ENCODE measurements at regions not wholly inside any gene's neighbourhood (a gene's known extent, or its start where the extent isn't known, plus 50 kb on each side); places are given as distances from the start of the nearest gene placed in this dataset.

DNA sequence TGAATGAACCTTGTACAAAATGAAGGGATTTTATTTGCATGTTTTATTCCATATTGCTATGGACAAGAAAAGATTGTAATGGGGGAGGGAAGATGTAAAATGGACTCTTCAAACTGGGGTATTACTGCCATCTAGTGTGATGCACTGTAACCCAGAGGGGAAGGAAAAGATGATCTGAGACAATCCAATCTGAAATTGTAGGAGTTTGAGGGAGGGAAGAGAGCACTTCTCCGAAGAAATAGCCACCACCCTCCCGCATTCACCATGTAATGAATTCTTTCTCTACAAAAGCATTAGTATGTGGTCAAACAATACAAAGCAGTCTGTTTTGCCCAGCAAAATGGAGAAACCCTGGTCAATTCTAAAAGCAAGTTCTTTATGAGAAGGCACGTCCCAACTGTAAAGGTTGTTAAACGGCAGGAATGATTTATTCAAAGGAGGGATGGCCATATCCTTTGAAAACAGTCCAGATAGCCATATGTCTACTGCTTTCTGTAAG lies 679.5 kb upstream of the NRSN1 start:
- no peaks in the 10 kb centered on the region for H3K9me3 ChIP-seq (ENCODE audit: control insufficient read depth in 2 of 2, low read length in 2 of 2)
- no peaks in the 10 kb centered on the region for H3K36me3 ChIP-seq (ENCODE audit: control insufficient read depth in 2 of 2, insufficient read depth in 2 of 2, low read length in 2 of 2)
- H3K4me3 ChIP-seq (ENCODE audit: low read length in 2 of 2): no peak overlapping the region

DNA sequence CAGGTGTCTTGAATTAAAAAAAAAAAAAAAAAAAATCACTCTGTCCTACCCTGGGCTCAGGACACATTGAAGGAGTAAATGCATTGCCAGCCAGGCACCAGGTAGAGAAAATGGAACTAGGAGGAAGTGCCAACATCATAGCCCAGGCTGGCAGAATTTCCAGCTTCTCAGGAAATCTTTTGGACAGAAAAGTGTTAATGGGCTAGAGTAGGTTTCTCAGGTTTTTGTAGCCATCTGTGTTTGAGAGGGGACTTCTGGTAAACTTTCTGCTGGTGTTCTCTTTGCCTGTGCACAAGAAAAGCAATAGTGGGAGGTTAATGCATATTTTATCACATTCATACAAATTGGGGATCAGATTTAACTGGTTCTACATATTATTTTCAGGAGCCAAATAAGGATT lies 678.3 kb upstream of the NRSN1 start:
- H3K4me3 ChIP-seq (ENCODE audit: low read length in 2 of 2): no peak overlapping the region
- H3K27ac ChIP-seq (ENCODE audit: low read depth in 2 of 2, low read length in 2 of 2): no peak overlapping the region
- H3K36me3 ChIP-seq (ENCODE audit: control insufficient read depth in 2 of 2, insufficient read depth in 2 of 2, low read length in 2 of 2): no peaks in the 10 kb centered on the region
- H3K9ac ChIP-seq (ENCODE audit: low read depth in 1 of 2, low read length in 2 of 2): no peak overlapping the region
- H3K27me3 ChIP-seq (ENCODE audit: control insufficient read depth in 2 of 2, insufficient read depth in 2 of 2, low read length in 2 of 2): no peaks in the 10 kb centered on the region
- H3K9me3 ChIP-seq (ENCODE audit: control insufficient read depth in 2 of 2, low read length in 2 of 2): no peaks in the 10 kb centered on the region
- H3K4me1 ChIP-seq (ENCODE audit: control insufficient read depth in 2 of 2, insufficient read depth in 2 of 2, low read length in 2 of 2): no peaks in the 10 kb centered on the region

More for the DNA sequence above, 679.5 kb upstream of the NRSN1 start:
- Histone ChIP-seq H3K9ac (ENCODE audit: low read depth in 1 of 2, low read length in 2 of 2) (no peak overlapping the region), H3K4me1 (ENCODE audit: control insufficient read depth in 2 of 2, insufficient read depth in 2 of 2, low read length in 2 of 2) (no peaks in the 10 kb centered on the region), H3K27ac (ENCODE audit: low read depth in 2 of 2, low read length in 2 of 2) (no peak overlapping the region), H3K27me3 (ENCODE audit: control insufficient read depth in 2 of 2, insufficient read depth in 2 of 2, low read length in 2 of 2) (no peaks in the 10 kb centered on the region)

DNA sequence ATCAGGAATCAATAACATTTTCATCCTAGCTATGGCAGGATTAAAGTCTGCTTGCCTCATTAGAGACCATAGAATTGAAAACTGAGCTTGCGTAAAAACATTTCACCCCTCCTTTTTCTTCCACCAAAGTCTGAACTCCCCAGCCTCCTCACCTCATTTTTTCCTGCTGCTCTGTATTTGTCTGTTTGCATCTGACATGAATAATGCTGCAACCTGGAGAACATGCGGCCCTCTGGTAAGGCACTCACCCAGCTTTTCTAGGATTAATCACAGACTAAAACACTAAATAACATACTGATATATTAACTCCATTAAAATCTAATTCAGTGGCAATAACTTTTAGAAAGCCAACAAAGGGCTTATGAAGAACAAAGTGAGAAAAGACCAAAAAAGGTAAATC lies 677.7 kb upstream of the NRSN1 start:
- Histone ChIP-seq H3K27ac (ENCODE audit: low read depth in 2 of 2, low read length in 2 of 2) (no peak overlapping the region), H3K4me3 (ENCODE audit: low read length in 2 of 2) (no peak overlapping the region), H3K9ac (ENCODE audit: low read depth in 1 of 2, low read length in 2 of 2) (no peak overlapping the region), H3K36me3 (ENCODE audit: control insufficient read depth in 2 of 2, insufficient read depth in 2 of 2, low read length in 2 of 2) (no peaks in the 10 kb centered on the region), H3K27me3 (ENCODE audit: control insufficient read depth in 2 of 2, insufficient read depth in 2 of 2, low read length in 2 of 2) (no peaks in the 10 kb centered on the region), H3K4me1 (ENCODE audit: control insufficient read depth in 2 of 2, insufficient read depth in 2 of 2, low read length in 2 of 2) (no peaks in the 10 kb centered on the region), H3K9me3 (ENCODE audit: control insufficient read depth in 2 of 2, low read length in 2 of 2) (no peaks in the 10 kb centered on the region)

DNA sequence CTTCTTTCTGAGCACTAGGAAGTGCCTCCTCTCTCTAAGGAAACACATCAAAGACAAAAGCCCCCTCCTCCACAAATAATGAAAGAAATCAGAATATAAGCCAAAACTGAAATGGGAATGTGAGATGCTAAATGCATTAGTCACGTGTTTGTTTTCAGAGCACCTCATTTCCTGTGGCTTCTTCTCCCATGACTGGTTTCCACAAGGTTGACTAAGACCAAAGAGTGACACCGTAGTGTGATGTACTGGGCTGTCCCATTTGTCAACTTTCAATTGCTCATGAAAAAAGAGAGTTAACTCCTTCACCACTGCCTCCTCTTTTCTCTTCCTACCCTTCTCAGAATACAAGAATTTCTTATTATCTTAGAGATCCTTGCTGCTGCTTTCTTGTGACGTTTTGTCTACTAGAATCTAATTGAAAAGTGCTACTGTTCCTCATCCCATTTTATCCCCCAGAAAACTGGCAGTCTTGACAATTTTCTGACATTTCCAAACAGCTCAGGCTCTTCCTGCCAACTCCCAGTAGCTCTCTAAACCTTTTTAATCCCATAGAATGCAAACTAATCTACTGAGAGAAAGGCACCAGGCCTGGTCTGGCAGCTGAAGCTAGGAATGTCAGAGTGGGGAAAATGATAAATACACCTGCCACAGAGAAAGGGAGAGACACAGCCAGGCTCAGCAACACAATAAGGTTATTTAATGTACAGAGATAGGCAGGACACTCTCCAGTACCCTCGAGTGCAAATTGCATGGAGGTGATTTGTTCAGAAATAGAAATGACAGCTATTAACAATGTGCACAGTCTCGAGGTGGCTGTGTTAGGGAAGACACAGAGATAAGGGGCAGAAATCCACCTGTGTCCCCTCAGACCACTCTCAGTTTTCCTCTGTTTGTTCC lies 671.7 kb upstream of the NRSN1 start:
- no peaks in the 10 kb centered on the region for H3K27me3 ChIP-seq (ENCODE audit: control insufficient read depth in 2 of 2, insufficient read depth in 2 of 2, low read length in 2 of 2)
- H3K36me3 ChIP-seq (ENCODE audit: control insufficient read depth in 2 of 2, insufficient read depth in 2 of 2, low read length in 2 of 2): no peaks in the 10 kb centered on the region
- H3K4me1 ChIP-seq (ENCODE audit: control insufficient read depth in 2 of 2, insufficient read depth in 2 of 2, low read length in 2 of 2): no peaks in the 10 kb centered on the region
- H3K27ac ChIP-seq (ENCODE audit: low read depth in 2 of 2, low read length in 2 of 2): no peak overlapping the region
- H3K9ac ChIP-seq (ENCODE audit: low read depth in 1 of 2, low read length in 2 of 2): no peak overlapping the region
- H3K4me3 ChIP-seq (ENCODE audit: low read length in 2 of 2): no peak overlapping the region
- no peaks in the 10 kb centered on the region for H3K9me3 ChIP-seq (ENCODE audit: control insufficient read depth in 2 of 2, low read length in 2 of 2)

DNA sequence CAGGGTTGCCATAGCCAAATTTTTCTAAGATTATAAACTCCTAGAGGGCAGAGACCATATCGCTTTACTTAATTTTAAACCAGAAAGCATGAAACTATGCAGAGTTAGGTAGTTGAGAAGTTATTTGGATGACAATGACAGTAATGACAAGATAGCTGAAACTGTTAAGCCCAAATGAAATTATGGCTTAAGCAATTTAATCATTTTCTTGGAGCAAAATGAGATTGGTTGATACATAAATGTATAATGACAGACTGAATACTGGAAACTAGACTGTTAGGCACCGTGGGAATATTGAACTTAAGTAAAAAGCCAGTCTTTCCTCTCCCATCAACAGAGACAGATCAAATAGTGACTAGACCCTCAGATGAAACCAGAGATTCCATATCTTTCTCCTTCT lies 670.3 kb upstream of the NRSN1 start:
- no peak overlapping the region for H3K27ac ChIP-seq (ENCODE audit: low read depth in 2 of 2, low read length in 2 of 2)
- H3K4me3 ChIP-seq (ENCODE audit: low read length in 2 of 2): no peak overlapping the region
- no peak overlapping the region for H3K9ac ChIP-seq (ENCODE audit: low read depth in 1 of 2, low read length in 2 of 2)
- no peaks in the 10 kb centered on the region for H3K9me3 ChIP-seq (ENCODE audit: control insufficient read depth in 2 of 2, low read length in 2 of 2)
- no peaks in the 10 kb centered on the region for H3K4me1 ChIP-seq (ENCODE audit: control insufficient read depth in 2 of 2, insufficient read depth in 2 of 2, low read length in 2 of 2)
- H3K36me3 ChIP-seq (ENCODE audit: control insufficient read depth in 2 of 2, insufficient read depth in 2 of 2, low read length in 2 of 2): no peaks in the 10 kb centered on the region
- H3K27me3 ChIP-seq (ENCODE audit: control insufficient read depth in 2 of 2, insufficient read depth in 2 of 2, low read length in 2 of 2): no peaks in the 10 kb centered on the region

DNA sequence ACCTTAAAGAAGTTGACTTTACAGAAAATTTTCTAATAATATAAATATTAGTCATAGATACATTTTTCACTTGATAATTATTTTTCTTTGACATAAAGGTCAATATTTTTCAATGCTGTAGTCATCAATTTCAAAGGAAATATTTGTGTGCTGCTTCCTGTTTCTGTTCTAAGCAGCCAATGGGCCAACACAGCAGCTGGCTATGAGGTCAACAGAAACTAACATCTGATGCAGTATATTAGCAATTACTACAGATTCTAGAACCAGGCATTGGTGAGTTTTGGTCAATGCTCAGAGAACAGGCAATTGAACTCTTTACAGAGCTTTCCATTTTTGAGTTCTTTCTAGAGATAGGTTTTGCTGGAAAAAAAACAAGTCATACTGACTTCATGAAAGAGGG lies 669.6 kb upstream of the NRSN1 start:
- H3K27ac ChIP-seq (ENCODE audit: low read depth in 2 of 2, low read length in 2 of 2): no peak overlapping the region
- no peaks in the 10 kb centered on the region for H3K36me3 ChIP-seq (ENCODE audit: control insufficient read depth in 2 of 2, insufficient read depth in 2 of 2, low read length in 2 of 2)

DNA sequence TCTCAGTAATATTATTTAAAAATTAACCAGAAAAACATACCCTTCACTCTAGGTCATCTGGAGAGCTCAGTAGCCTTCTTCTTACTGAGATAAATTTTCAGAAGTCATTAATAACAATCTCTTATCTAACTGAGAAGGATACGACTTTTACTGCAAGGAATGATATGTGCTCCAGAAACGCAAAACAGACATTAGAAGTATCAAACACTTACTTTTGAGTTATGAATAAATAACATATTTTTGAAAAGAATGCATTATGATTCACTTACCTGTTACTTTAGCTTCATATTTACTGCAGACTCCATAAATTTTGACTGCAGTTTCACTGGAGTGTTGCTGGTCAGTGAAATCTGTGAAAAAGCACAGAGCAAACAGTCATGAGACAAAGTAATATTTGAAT lies 668.7 kb upstream of the NRSN1 start:
- Histone ChIP-seq H3K27me3 (ENCODE audit: control insufficient read depth in 2 of 2, insufficient read depth in 2 of 2, low read length in 2 of 2) (no peaks in the 10 kb centered on the region), H3K4me1 (ENCODE audit: control insufficient read depth in 2 of 2, insufficient read depth in 2 of 2, low read length in 2 of 2) (no peaks in the 10 kb centered on the region), H3K27ac (ENCODE audit: low read depth in 2 of 2, low read length in 2 of 2) (no peak overlapping the region), H3K36me3 (ENCODE audit: control insufficient read depth in 2 of 2, insufficient read depth in 2 of 2, low read length in 2 of 2) (no peaks in the 10 kb centered on the region), H3K9me3 (ENCODE audit: control insufficient read depth in 2 of 2, low read length in 2 of 2) (no peaks in the 10 kb centered on the region), H3K9ac (ENCODE audit: low read depth in 1 of 2, low read length in 2 of 2) (no peak overlapping the region), H3K4me3 (ENCODE audit: low read length in 2 of 2) (no peak overlapping the region)

More for the DNA sequence above, 669.6 kb upstream of the NRSN1 start:
- H3K9ac ChIP-seq (ENCODE audit: low read depth in 1 of 2, low read length in 2 of 2): no peak overlapping the region
- H3K9me3 ChIP-seq (ENCODE audit: control insufficient read depth in 2 of 2, low read length in 2 of 2): no peaks in the 10 kb centered on the region
- H3K4me1 ChIP-seq (ENCODE audit: control insufficient read depth in 2 of 2, insufficient read depth in 2 of 2, low read length in 2 of 2): no peaks in the 10 kb centered on the region
- no peaks in the 10 kb centered on the region for H3K27me3 ChIP-seq (ENCODE audit: control insufficient read depth in 2 of 2, insufficient read depth in 2 of 2, low read length in 2 of 2)
- H3K4me3 ChIP-seq (ENCODE audit: low read length in 2 of 2): no peak overlapping the region

DNA sequence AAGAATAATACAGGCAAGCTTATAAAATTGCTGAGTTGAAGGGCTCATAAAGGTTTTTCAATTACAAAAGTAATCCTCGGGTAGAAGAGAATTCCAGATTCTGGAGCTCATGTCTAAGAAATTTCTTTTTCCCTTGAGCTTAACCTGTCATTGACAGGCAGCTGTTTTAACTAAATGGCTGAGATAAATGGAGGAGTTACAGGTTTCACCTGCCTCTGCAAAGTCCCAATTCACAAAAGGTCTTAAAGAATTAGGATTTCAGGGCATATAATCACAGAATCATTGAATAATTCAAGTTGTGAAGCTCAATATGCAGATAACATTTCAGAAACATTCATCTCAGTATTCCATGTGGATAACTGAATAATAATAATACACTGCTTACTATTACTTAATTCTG lies 660.1 kb upstream of the NRSN1 start:
- Histone ChIP-seq H3K36me3 (ENCODE audit: control insufficient read depth in 2 of 2, insufficient read depth in 2 of 2, low read length in 2 of 2) (no peaks in the 10 kb centered on the region), H3K4me3 (ENCODE audit: low read length in 2 of 2) (no peak overlapping the region), H3K4me1 (ENCODE audit: control insufficient read depth in 2 of 2, insufficient read depth in 2 of 2, low read length in 2 of 2) (no peaks in the 10 kb centered on the region), H3K9me3 (ENCODE audit: control insufficient read depth in 2 of 2, low read length in 2 of 2) (no peaks in the 10 kb centered on the region), H3K9ac (ENCODE audit: low read depth in 1 of 2, low read length in 2 of 2) (no peak overlapping the region), H3K27ac (ENCODE audit: low read depth in 2 of 2, low read length in 2 of 2) (no peak overlapping the region), H3K27me3 (ENCODE audit: control insufficient read depth in 2 of 2, insufficient read depth in 2 of 2, low read length in 2 of 2) (no peaks in the 10 kb centered on the region)

DNA sequence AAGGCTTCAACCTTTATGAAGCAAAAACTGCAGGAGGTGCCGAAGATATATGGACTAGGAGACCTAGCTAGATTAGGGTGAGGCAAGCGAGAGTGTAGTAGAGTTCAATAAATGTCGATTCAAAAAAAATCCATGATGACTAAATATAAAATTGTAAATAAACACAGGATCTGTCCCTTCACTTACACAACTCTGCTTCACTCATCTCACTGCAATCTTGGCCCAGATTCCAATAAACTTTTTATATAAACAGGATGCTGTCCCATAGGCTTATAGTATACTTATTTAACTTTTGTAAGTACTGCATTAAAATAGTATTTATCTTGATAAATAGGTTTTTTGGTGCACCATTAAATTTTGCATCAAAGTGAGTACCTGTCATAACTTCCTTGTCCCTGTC lies 648.4 kb upstream of the NRSN1 start:
- H3K4me1 ChIP-seq (ENCODE audit: control insufficient read depth in 2 of 2, insufficient read depth in 2 of 2, low read length in 2 of 2): no peaks in the 10 kb centered on the region
- no peak overlapping the region for H3K9ac ChIP-seq (ENCODE audit: low read depth in 1 of 2, low read length in 2 of 2)
- no peaks in the 10 kb centered on the region for H3K36me3 ChIP-seq (ENCODE audit: control insufficient read depth in 2 of 2, insufficient read depth in 2 of 2, low read length in 2 of 2)
- H3K4me3 ChIP-seq (ENCODE audit: low read length in 2 of 2): no peak overlapping the region
- H3K9me3 ChIP-seq (ENCODE audit: control insufficient read depth in 2 of 2, low read length in 2 of 2): no peaks in the 10 kb centered on the region
- no peaks in the 10 kb centered on the region for H3K27me3 ChIP-seq (ENCODE audit: control insufficient read depth in 2 of 2, insufficient read depth in 2 of 2, low read length in 2 of 2)
- H3K27ac ChIP-seq (ENCODE audit: low read depth in 2 of 2, low read length in 2 of 2): no peak overlapping the region

DNA sequence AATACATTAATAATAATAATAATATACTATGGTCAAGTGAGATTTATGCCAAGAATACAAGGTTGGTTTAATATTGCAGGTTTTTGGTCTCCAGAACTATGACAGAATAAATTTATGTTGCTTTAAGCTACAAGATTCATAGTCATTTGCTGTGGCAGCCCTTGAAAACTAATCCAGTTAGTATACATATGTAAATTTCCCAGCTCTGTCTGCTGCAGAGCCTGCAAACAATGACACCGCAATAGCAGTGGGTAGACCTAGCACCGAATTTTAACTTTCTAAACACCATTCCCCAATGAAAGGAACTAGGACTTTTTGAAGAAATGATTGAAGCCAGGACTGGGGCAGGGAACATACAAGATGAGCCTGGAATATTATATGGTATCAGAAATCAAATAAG lies 647.7 kb upstream of the NRSN1 start:
- no peak overlapping the region for H3K4me3 ChIP-seq (ENCODE audit: low read length in 2 of 2)
- H3K27me3 ChIP-seq (ENCODE audit: control insufficient read depth in 2 of 2, insufficient read depth in 2 of 2, low read length in 2 of 2): no peaks in the 10 kb centered on the region
- no peak overlapping the region for H3K27ac ChIP-seq (ENCODE audit: low read depth in 2 of 2, low read length in 2 of 2)

More for the DNA sequence above, 647.7 kb upstream of the NRSN1 start:
- H3K9ac ChIP-seq (ENCODE audit: low read depth in 1 of 2, low read length in 2 of 2): no peak overlapping the region
- H3K36me3 ChIP-seq (ENCODE audit: control insufficient read depth in 2 of 2, insufficient read depth in 2 of 2, low read length in 2 of 2): no peaks in the 10 kb centered on the region
- H3K9me3 ChIP-seq (ENCODE audit: control insufficient read depth in 2 of 2, low read length in 2 of 2): no peaks in the 10 kb centered on the region
- no peaks in the 10 kb centered on the region for H3K4me1 ChIP-seq (ENCODE audit: control insufficient read depth in 2 of 2, insufficient read depth in 2 of 2, low read length in 2 of 2)
